ENCODE measurements at regions not wholly inside any gene's neighbourhood (a gene's known extent, or its start where the extent isn't known, plus 50 kb on each side); places are given as distances from the start of the nearest gene placed in this dataset.

DNA sequence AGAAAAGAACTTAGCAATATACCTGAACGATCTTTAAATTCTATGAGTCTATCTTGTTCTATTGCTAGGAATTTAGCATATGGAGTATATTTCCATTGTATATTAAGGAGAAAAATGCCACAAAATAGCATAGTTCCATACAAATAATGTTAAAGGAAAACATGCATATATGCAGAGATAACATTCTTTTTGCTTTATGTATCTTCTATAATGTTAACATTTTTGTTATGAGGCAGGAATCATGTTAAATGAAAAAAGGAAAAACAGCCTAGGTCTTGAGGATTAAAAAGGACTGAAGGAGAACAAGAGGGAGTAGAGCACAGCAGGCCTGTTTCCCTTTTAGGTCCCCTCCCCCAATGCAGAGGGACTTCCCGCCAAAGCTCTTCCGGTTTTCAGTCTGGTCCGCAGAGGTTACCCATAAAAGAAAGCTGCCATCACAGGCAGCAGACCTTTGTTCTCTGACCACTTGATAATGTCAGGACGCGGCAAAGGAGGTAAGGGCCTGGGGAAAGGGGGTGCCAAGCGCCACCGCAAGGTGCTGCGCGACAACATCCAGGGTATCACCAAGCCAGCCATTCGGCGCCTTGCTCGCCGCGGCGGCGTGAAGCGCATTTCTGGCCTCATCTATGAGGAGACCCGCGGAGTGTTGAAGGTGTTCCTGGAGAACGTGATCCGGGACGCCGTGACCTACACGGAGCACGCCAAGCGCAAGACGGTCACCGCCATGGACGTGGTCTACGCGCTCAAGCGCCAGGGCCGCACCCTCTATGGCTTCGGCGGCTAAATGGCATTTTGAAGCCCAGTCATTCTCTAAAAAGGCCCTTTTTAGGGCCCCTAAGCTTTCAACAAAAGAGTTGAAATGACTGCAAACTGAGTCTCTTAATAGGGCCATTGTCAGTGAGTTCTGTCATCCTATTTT, 108.4 kb upstream of the PRSS16 start (continued):
- TF ChIP-seq ZNF384 (IDR thresholded peaks at IDR 0.05; ENCODE audit: borderline replicate concordance, low read depth, low read length) (no peak), BACH1 (IDR thresholded peaks at IDR 0.05; ENCODE audit: borderline replicate concordance) (peak; percentile 84), CHD1 (IDR thresholded peaks at IDR 0.05; ENCODE audit: low read depth, low read length) (peak; percentile 90; the same call in 1 of the 2 replicates), HDAC2 (IDR thresholded peaks at IDR 0.05) (no peak), IKZF1 (conservative IDR thresholded peaks at IDR 0.05) (peak; percentile 84), HCFC1 (IDR thresholded peaks at IDR 0.05; ENCODE audit: low read length) (peak; percentile 38; the same call in 1 of the 2 replicates), SMAD5 (IDR thresholded peaks at IDR 0.05; ENCODE audit: low read depth) (peak; percentile 98), STAT1 (conservative IDR thresholded peaks at IDR 0.05) (0 out of 2 replicates have a peak, but pooled peaks have one; percentile 56), NFYA (IDR thresholded peaks at IDR 0.05; ENCODE audit: borderline replicate concordance, low read depth, low read length) (no peak), FOXK2 (IDR thresholded peaks at IDR 0.05) (no peak), CHD2 (IDR thresholded peaks at IDR 0.05; ENCODE audit: borderline replicate concordance, low read depth, low read length) (peak; percentile 95), TBL1XR1 (IDR thresholded peaks at IDR 0.05; ENCODE audit: low read depth, low read length) (peak; percentile 62; the same call in 1 of the 2 replicates)
- TF ChIP-seq, protein P1, sequence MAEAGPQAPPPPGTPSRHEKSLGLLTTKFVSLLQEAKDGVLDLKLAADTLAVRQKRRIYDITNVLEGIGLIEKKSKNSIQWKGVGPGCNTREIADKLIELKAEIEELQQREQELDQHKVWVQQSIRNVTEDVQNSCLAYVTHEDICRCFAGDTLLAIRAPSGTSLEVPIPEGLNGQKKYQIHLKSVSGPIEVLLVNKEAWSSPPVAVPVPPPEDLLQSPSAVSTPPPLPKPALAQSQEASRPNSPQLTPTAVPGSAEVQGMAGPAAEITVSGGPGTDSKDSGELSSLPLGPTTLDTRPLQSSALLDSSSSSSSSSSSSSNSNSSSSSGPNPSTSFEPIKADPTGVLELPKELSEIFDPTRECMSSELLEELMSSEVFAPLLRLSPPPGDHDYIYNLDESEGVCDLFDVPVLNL (IDR thresholded peaks at IDR 0.05; ENCODE audit: low read depth, low read length), result peak; percentile 63; the same call in 1 of the 2 replicates
- TF ChIP-seq, protein P2, sequence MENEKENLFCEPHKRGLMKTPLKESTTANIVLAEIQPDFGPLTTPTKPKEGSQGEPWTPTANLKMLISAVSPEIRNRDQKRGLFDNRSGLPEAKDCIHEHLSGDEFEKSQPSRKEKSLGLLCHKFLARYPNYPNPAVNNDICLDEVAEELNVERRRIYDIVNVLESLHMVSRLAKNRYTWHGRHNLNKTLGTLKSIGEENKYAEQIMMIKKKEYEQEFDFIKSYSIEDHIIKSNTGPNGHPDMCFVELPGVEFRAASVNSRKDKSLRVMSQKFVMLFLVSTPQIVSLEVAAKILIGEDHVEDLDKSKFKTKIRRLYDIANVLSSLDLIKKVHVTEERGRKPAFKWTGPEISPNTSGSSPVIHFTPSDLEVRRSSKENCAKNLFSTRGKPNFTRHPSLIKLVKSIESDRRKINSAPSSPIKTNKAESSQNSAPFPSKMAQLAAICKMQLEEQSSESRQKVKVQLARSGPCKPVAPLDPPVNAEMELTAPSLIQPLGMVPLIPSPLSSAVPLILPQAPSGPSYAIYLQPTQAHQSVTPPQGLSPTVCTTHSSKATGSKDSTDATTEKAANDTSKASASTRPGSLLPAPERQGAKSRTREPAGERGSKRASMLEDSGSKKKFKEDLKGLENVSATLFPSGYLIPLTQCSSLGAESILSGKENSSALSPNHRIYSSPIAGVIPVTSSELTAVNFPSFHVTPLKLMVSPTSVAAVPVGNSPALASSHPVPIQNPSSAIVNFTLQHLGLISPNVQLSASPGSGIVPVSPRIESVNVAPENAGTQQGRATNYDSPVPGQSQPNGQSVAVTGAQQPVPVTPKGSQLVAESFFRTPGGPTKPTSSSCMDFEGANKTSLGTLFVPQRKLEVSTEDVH (IDR thresholded peaks at IDR 0.05; ENCODE audit: low read depth, partially characterized antibody), result peak; percentile 99
- TF ChIP-seq, protein P3, sequence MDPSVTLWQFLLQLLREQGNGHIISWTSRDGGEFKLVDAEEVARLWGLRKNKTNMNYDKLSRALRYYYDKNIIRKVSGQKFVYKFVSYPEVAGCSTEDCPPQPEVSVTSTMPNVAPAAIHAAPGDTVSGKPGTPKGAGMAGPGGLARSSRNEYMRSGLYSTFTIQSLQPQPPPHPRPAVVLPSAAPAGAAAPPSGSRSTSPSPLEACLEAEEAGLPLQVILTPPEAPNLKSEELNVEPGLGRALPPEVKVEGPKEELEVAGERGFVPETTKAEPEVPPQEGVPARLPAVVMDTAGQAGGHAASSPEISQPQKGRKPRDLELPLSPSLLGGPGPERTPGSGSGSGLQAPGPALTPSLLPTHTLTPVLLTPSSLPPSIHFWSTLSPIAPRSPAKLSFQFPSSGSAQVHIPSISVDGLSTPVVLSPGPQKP (IDR thresholded peaks at IDR 0.05; ENCODE audit: low read depth, low read length), result peak; percentile 93
- TF ChIP-seq, protein P4, sequence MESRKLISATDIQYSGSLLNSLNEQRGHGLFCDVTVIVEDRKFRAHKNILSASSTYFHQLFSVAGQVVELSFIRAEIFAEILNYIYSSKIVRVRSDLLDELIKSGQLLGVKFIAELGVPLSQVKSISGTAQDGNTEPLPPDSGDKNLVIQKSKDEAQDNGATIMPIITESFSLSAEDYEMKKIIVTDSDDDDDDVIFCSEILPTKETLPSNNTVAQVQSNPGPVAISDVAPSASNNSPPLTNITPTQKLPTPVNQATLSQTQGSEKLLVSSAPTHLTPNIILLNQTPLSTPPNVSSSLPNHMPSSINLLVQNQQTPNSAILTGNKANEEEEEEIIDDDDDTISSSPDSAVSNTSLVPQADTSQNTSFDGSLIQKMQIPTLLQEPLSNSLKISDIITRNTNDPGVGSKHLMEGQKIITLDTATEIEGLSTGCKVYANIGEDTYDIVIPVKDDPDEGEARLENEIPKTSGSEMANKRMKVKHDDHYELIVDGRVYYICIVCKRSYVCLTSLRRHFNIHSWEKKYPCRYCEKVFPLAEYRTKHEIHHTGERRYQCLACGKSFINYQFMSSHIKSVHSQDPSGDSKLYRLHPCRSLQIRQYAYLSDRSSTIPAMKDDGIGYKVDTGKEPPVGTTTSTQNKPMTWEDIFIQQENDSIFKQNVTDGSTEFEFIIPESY (IDR thresholded peaks at IDR 0.05), result 0 out of 2 replicates have a peak, but pooled peaks have one; percentile 16
- TF ChIP-seq, protein P5, sequence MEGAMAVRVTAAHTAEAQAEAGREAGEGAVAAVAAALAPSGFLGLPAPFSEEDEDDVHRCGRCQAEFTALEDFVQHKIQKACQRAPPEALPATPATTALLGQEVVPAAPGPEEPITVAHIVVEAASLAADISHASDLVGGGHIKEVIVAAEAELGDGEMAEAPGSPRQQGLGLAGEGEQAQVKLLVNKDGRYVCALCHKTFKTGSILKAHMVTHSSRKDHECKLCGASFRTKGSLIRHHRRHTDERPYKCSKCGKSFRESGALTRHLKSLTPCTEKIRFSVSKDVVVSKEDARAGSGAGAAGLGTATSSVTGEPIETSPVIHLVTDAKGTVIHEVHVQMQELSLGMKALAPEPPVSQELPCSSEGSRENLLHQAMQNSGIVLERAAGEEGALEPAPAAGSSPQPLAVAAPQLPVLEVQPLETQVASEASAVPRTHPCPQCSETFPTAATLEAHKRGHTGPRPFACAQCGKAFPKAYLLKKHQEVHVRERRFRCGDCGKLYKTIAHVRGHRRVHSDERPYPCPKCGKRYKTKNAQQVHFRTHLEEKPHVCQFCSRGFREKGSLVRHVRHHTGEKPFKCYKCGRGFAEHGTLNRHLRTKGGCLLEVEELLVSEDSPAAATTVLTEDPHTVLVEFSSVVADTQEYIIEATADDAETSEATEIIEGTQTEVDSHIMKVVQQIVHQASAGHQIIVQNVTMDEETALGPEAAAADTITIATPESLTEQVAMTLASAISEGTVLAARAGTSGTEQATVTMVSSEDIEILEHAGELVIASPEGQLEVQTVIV (IDR thresholded peaks at IDR 0.05; ENCODE audit: borderline replicate concordance, partially characterized antibody), result peak; percentile 65
- TF ChIP-seq, protein P6, sequence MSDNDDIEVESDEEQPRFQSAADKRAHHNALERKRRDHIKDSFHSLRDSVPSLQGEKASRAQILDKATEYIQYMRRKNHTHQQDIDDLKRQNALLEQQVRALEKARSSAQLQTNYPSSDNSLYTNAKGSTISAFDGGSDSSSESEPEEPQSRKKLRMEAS (IDR thresholded peaks at IDR 0.05; ENCODE audit: low read depth, low read length), result peak; percentile 65
